ENCODE measurements at regions not wholly inside any gene's neighbourhood (a gene's known extent, or its start where the extent isn't known, plus 50 kb on each side); places are given as distances from the start of the nearest gene placed in this dataset.

- Histone ChIP-seq H3K4me2 (no peak overlapping the region), H3K4me1 (ENCODE audit: low read depth, poor library complexity, severe bottlenecking) (peaks cover 15% of the 10 kb centered on the region), H3K4me3 (IDR thresholded peaks at IDR 0.05; ENCODE audit: insufficient read depth, low read depth, low read length) (no peak overlapping the region), H3K36me3 (ENCODE audit: insufficient read depth) (no peaks in the 10 kb centered on the region), H3K9ac (no peak overlapping the region), H3K27me3 (ENCODE audit: insufficient read depth, low read depth) (no peaks in the 10 kb centered on the region), H4K20me1 (ENCODE audit: insufficient read depth) (no peaks in the 10 kb centered on the region), H3K27ac (no peak overlapping the region), H2AFZ (ENCODE audit: low read depth) (no peak overlapping the region), H3K79me2 (ENCODE audit: insufficient read depth, low read depth) (no peaks in the 10 kb centered on the region)
- TF ChIP-seq CTCF (conservative IDR thresholded peaks at IDR 0.05; ENCODE audit: low read depth, low read length) = no peak
Observed at GRCh38 chr3:153619268-153619667, 457.2 kb downstream of the RAP2B start.

- Histone ChIP-seq H3K4me2 (peak overlapping the region; percentile 33), H3K27me3 (ENCODE audit: insufficient read depth, low read depth) (no peaks in the 10 kb centered on the region), H4K20me1 (ENCODE audit: insufficient read depth) (no peaks in the 10 kb centered on the region), H2AFZ (ENCODE audit: low read depth) (peak overlapping the region; percentile 67), H3K27ac (peak overlapping the region; percentile 31; the same call in 1 of the 2 replicates), H3K79me2 (ENCODE audit: insufficient read depth, low read depth) (no peaks in the 10 kb centered on the region), H3K9ac (peak overlapping the region; percentile 13; the same call in 1 of the 2 replicates), H3K36me3 (ENCODE audit: insufficient read depth) (no peaks in the 10 kb centered on the region), H3K4me1 (ENCODE audit: low read depth, poor library complexity, severe bottlenecking) (peaks cover 15% of the 10 kb centered on the region), H3K4me3 (IDR thresholded peaks at IDR 0.05; ENCODE audit: insufficient read depth, low read depth, low read length) (no peak overlapping the region)
- TF ChIP-seq CTCF (conservative IDR thresholded peaks at IDR 0.05; ENCODE audit: low read depth, low read length) = no peak
Observed at GRCh38 chr3:153621953-153622352, 459.9 kb downstream of the RAP2B start.

- Histone ChIP-seq H3K4me1 (ENCODE audit: low read depth, poor library complexity, severe bottlenecking) (peaks cover 15% of the 10 kb centered on the region), H3K36me3 (ENCODE audit: insufficient read depth) (no peaks in the 10 kb centered on the region), H3K27ac (no peak overlapping the region), H3K9ac (no peak overlapping the region), H3K79me2 (ENCODE audit: insufficient read depth, low read depth) (no peaks in the 10 kb centered on the region), H3K27me3 (ENCODE audit: insufficient read depth, low read depth) (no peaks in the 10 kb centered on the region), H3K4me3 (IDR thresholded peaks at IDR 0.05; ENCODE audit: insufficient read depth, low read depth, low read length) (no peak overlapping the region), H3K4me2 (no peak overlapping the region), H2AFZ (ENCODE audit: low read depth) (no peak overlapping the region), H4K20me1 (ENCODE audit: insufficient read depth) (no peaks in the 10 kb centered on the region)
- no peak for TF ChIP-seq CTCF (conservative IDR thresholded peaks at IDR 0.05; ENCODE audit: low read depth, low read length)
Observed at GRCh38 chr3:153623834-153624233, 461.8 kb downstream of the RAP2B start.

- H3K4me1 ChIP-seq (ENCODE audit: low read depth, poor library complexity, severe bottlenecking) = peaks cover 15% of the 10 kb centered on the region
- H3K9ac ChIP-seq = no peak overlapping the region
- no peaks in the 10 kb centered on the region for H3K79me2 ChIP-seq (ENCODE audit: insufficient read depth, low read depth)
- H3K27me3 ChIP-seq (ENCODE audit: insufficient read depth, low read depth) = no peaks in the 10 kb centered on the region
- H3K27ac ChIP-seq = no peak overlapping the region
- H3K36me3 ChIP-seq (ENCODE audit: insufficient read depth) = no peaks in the 10 kb centered on the region
- H3K4me2 ChIP-seq = no peak overlapping the region
- no peaks in the 10 kb centered on the region for H4K20me1 ChIP-seq (ENCODE audit: insufficient read depth)
- no peak overlapping the region for H3K4me3 ChIP-seq (IDR thresholded peaks at IDR 0.05; ENCODE audit: insufficient read depth, low read depth, low read length)
- no peak overlapping the region for H2AFZ ChIP-seq (ENCODE audit: low read depth)
- no peak for TF ChIP-seq CTCF (conservative IDR thresholded peaks at IDR 0.05; ENCODE audit: low read depth, low read length)
Observed at GRCh38 chr3:153624310-153625030, 462.4 kb downstream of the RAP2B start.
